Type B pancreatic cell (in vitro differentiated cells): ENCODE measurements at regions not wholly inside any gene's neighbourhood (a gene's known extent, or its start where the extent isn't known, plus 50 kb on each side); places are given as distances from the start of the nearest gene placed in this dataset.
A peak's percentile ranks its signal among the peaks of the same experiment; 100 is the strongest.

Experiments used
- DNase-seq: peaks from one replicate; pipeline ENCODE4 v3.0.0; 2021; ENCODE audit warnings: mixed read lengths; ENCODE audit not compliant: unreplicated experiment; ENCODE audit errors: extremely low spot score
- H3K27ac Mint-ChIP-seq: 2 replicates; pipeline ENCODE4 v1.8.0; 2021; ENCODE audit warnings: mild to moderate bottlenecking, mixed read lengths
- H3K27me3 Mint-ChIP-seq: 2 replicates; pipeline ENCODE4 v1.8.0; 2021; ENCODE audit warnings: mixed read lengths
- H3K36me3 Mint-ChIP-seq: 2 replicates; pipeline ENCODE4 v1.8.0; 2021; ENCODE audit warnings: mixed read lengths
- H3K4me1 Mint-ChIP-seq: one replicate; pipeline ENCODE4 v1.8.0; 2021; ENCODE audit warnings: mixed read lengths; ENCODE audit not compliant: unreplicated experiment
- H3K4me3 Mint-ChIP-seq: 2 replicates; pipeline ENCODE4 v1.8.0; 2021; ENCODE audit warnings: mild to moderate bottlenecking, mixed read lengths
- H3K9me3 Mint-ChIP-seq: 2 replicates; pipeline ENCODE4 v1.8.0; 2021; ENCODE audit warnings: mixed read lengths
- TF ChIP-seq, protein P1 (sequence below): fragments of 200-600 bp; sonication (generic); conservative IDR thresholded peaks from 2 replicates; pipeline ENCODE4 v1.5.0; 2021; ENCODE audit warnings: antibody characterized with exemption, mild to moderate bottlenecking

DNA sequence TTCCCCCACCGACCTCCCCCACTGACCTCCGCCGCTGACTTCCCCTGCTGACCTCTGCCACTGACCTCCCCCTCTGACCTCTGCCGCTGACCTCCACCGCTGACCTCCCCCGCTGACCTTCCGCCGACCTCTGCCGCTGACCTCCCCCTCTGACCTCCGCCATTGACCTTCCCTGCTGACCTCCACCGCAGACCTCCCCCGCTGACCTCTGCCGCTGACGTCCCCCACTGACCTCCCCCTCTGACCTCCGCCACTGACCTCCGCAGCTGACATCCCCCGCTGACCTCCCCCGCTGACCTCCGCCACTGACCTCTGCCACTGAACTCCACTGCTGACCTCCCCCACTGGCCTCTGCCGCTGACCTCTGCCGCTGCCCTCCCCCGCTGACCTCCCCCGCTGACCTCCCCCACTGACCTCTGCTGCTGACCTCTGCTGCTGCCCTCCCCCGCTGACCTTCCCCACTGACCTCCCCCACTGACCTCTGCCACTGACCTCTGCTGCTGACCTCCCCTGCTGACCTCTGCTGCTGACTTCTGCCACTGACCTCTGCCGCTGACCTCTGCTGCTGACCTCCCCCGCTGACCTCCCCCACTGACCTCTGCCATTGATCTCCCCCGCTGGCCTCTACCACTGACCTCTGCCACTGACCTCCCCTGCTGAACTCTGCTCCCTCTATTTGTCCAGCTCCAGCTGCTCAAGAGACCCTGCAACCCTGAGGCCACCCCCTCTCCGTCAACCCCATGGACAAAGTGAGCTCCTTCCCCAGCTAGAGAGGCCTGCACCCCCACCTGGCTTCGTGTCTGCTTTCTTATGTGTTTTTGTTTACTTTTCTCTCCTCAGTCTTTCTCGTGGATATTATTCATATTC is 91.4 kb upstream of the AFDN start:
- H3K27me3 Mint-ChIP-seq: peaks cover 13% of the 10 kb centered on the region
- TF ChIP-seq, protein P1, sequence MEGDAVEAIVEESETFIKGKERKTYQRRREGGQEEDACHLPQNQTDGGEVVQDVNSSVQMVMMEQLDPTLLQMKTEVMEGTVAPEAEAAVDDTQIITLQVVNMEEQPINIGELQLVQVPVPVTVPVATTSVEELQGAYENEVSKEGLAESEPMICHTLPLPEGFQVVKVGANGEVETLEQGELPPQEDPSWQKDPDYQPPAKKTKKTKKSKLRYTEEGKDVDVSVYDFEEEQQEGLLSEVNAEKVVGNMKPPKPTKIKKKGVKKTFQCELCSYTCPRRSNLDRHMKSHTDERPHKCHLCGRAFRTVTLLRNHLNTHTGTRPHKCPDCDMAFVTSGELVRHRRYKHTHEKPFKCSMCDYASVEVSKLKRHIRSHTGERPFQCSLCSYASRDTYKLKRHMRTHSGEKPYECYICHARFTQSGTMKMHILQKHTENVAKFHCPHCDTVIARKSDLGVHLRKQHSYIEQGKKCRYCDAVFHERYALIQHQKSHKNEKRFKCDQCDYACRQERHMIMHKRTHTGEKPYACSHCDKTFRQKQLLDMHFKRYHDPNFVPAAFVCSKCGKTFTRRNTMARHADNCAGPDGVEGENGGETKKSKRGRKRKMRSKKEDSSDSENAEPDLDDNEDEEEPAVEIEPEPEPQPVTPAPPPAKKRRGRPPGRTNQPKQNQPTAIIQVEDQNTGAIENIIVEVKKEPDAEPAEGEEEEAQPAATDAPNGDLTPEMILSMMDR: no peak
- H3K9me3 Mint-ChIP-seq: peaks cover 6% of the 10 kb centered on the region
- DNase-seq: peak; percentile 49
- H3K4me3 Mint-ChIP-seq: no peak overlapping the region
- H3K27ac Mint-ChIP-seq: peak overlapping the region; percentile 35
- peaks cover 12% of the 10 kb centered on the region for H3K4me1 Mint-ChIP-seq
- peaks cover 3% of the 10 kb centered on the region for H3K36me3 Mint-ChIP-seq

GRCh38 chr6:167735951-167736288 is 90.8 kb upstream of the AFDN start:
- Mint-ChIP-seq H3K27ac (peak overlapping the region; percentile 35), H3K27me3 (peaks cover 13% of the 10 kb centered on the region), H3K36me3 (peaks cover 3% of the 10 kb centered on the region), H3K4me3 (no peak overlapping the region), H3K4me1 (peaks cover 12% of the 10 kb centered on the region), H3K9me3 (peaks cover 6% of the 10 kb centered on the region)
- TF ChIP-seq, protein P1: no peak
- peak; percentile 20 for DNase-seq

- peaks cover 13% of the 10 kb centered on the region for H3K27me3 Mint-ChIP-seq
- no peak overlapping the region for H3K27ac Mint-ChIP-seq
- TF ChIP-seq, protein P1: no peak
- DNase-seq: peak; percentile 59
- peaks cover 6% of the 10 kb centered on the region for H3K9me3 Mint-ChIP-seq
- peaks cover 3% of the 10 kb centered on the region for H3K36me3 Mint-ChIP-seq
- H3K4me3 Mint-ChIP-seq: no peak overlapping the region
- H3K4me1 Mint-ChIP-seq: peaks cover 12% of the 10 kb centered on the region
Observed at GRCh38 chr6:167736486-167737204, 90.1 kb upstream of the AFDN start.

DNA sequence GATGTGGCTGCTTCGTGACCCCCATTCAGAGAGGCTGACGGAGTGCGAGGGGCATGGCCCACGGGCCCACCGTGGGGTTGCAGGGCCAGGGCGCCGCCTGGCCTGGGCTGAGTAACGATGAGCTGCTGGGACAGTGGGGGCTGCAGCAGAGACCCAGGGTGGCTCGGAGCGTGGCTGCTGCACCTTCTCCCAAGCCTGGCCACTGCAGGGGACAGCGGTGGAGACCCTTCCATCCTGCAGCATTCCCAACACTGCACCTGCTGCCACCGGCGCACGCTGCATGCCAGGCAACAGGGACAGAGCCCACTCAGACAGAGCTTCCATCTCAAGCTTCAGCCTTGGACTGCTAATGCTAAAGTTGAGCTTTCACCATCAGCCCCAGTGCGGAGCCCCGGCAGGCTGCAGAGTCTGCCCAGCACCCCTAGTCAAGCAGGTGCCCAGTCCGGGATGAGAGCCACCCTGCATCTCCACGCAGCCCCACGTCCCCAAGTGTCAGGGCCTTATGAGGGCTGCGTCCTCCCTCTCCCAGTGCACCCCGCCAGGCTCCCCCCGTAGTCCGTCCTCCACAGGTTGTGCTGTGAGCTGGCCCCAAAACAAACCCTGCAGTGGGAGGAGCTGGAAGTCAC is 89.4 kb upstream of the AFDN start:
- H3K4me3 Mint-ChIP-seq: no peak overlapping the region
- peak; percentile 61 for DNase-seq
- peaks cover 11% of the 10 kb centered on the region for H3K27me3 Mint-ChIP-seq
- peaks cover 3% of the 10 kb centered on the region for H3K36me3 Mint-ChIP-seq
- H3K4me1 Mint-ChIP-seq: peaks cover 12% of the 10 kb centered on the region
- H3K9me3 Mint-ChIP-seq: peaks cover 3% of the 10 kb centered on the region
- H3K27ac Mint-ChIP-seq: no peak overlapping the region
- TF ChIP-seq, protein P1: no peak

GRCh38 chr6:167738386-167738785 is 88.3 kb upstream of the AFDN start:
- Mint-ChIP-seq H3K4me1 (peaks cover 12% of the 10 kb centered on the region), H3K9me3 (no peaks in the 10 kb centered on the region), H3K36me3 (no peaks in the 10 kb centered on the region), H3K4me3 (no peak overlapping the region), H3K27ac (no peak overlapping the region), H3K27me3 (peaks cover 8% of the 10 kb centered on the region)
- DNase-seq: peak; percentile 36
- TF ChIP-seq, protein P1: no peak
